PFSK-1 (cell line): ENCODE measurements at regions not wholly inside any gene's neighbourhood (a gene's known extent, or its start where the extent isn't known, plus 50 kb on each side); places are given as distances from the start of the nearest gene placed in this dataset.

Source experiments
- POLR2AphosphoS5 ChIP-seq: IDR thresholded peaks from 2 replicates; pipeline ENCODE4 v1.6.1; 2012; ENCODE audit warnings: low read depth, mild to moderate bottlenecking, control low read depth, low read length, moderate library complexity
- TAF1 ChIP-seq: IDR thresholded peaks from 2 replicates; pipeline ENCODE4 v1.6.1; 2012; ENCODE audit warnings: low read length, control low read depth, borderline replicate concordance; ENCODE audit not compliant: insufficient read depth
- TF ChIP-seq, protein P1 (sequence below), 2 experiments: IDR thresholded peaks; 2 replicates each; pipeline versions ENCODE4 v1.6.1 to v1.8.0; 2011 to 2012; ENCODE audit warnings: low read depth in 2 of 2, low read length in 2 of 2, control low read depth in 1 of 2, inconsistent platforms in 1 of 2, mild to moderate bottlenecking in 1 of 2, moderate library complexity in 1 of 2; ENCODE audit not compliant: insufficient read depth in 1 of 2

DNA sequence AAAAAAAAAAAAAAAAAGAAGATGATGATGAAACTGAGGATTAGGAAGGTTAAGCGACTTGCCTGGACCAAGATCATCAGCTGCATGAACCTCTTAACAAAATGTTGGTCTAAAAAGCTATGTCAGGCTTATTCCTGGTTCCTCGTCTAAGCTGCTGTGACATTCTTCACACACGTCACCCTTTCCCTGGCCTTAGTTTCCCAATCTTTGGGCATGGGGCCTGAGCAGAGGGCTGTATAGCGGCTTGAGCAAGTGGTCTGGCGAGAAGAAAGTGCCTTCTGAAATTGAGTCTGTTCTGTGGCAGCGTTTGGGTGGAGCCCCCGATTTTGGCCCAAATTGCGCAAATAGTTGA lies 58.7 kb upstream of the CCND2 start:
- TF ChIP-seq POLR2AphosphoS5 (no peak), TAF1 (no peak)
- TF ChIP-seq, protein P1, sequence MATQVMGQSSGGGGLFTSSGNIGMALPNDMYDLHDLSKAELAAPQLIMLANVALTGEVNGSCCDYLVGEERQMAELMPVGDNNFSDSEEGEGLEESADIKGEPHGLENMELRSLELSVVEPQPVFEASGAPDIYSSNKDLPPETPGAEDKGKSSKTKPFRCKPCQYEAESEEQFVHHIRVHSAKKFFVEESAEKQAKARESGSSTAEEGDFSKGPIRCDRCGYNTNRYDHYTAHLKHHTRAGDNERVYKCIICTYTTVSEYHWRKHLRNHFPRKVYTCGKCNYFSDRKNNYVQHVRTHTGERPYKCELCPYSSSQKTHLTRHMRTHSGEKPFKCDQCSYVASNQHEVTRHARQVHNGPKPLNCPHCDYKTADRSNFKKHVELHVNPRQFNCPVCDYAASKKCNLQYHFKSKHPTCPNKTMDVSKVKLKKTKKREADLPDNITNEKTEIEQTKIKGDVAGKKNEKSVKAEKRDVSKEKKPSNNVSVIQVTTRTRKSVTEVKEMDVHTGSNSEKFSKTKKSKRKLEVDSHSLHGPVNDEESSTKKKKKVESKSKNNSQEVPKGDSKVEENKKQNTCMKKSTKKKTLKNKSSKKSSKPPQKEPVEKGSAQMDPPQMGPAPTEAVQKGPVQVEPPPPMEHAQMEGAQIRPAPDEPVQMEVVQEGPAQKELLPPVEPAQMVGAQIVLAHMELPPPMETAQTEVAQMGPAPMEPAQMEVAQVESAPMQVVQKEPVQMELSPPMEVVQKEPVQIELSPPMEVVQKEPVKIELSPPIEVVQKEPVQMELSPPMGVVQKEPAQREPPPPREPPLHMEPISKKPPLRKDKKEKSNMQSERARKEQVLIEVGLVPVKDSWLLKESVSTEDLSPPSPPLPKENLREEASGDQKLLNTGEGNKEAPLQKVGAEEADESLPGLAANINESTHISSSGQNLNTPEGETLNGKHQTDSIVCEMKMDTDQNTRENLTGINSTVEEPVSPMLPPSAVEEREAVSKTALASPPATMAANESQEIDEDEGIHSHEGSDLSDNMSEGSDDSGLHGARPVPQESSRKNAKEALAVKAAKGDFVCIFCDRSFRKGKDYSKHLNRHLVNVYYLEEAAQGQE (IDR thresholded peaks at IDR 0.05; ENCODE audit: insufficient read depth in 1 of 2, low read depth in 2 of 2, low read length in 2 of 2) = no peak
